ENCODE measurements at regions not wholly inside any gene's neighbourhood (a gene's known extent, or its start where the extent isn't known, plus 50 kb on each side); places are given as distances from the start of the nearest gene placed in this dataset.
"Not testable (repeated sequence)": the region's sequence is repeated elsewhere in the genome, so short reads cannot be mapped to it uniquely, and the experiment has no call there.

DNA sequence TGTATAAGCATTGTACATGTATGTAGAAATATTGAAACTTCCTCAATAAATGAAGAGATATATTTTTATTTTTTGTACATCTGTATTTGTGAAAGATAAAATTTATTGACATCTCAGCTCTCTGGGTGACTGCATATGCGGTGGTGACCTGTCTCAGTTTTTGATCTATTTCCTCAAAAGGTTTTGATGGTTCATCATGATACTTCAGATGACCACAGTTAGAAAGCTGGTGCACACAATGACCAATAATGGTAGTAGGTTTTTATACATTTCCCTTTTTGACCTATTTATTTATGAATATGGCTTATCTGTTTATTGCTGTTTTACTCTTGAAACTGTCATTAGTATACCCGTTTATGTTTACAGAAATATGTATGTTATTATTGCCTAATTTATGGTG lies 549.6 kb upstream of the CHD1 start:
- H3K4me2 ChIP-seq (replicated peaks; ENCODE audit: low read depth, low read length, poor library complexity, severe bottlenecking); H3K27ac ChIP-seq (ENCODE audit: low read length in 2 of 2); H3K4me3 Mint-ChIP-seq; H3K9me3 ChIP-seq (ENCODE audit: control extremely low read depth in 1 of 3, control insufficient read depth in 2 of 3, insufficient read depth in 1 of 3, low read length in 2 of 3); H3K4me1 ChIP-seq (ENCODE audit: control insufficient read depth in 2 of 2, insufficient read depth in 2 of 2, low read length in 2 of 2); POLR2A ChIA-PET; H3K36me3 ChIP-seq (replicated peaks in 1 of 2; ENCODE audit: control extremely low read depth in 1 of 2, control insufficient read depth in 1 of 2, extremely low read depth in 1 of 2, insufficient read depth in 2 of 2, low read length in 1 of 2); intact Hi-C loops (cut with micrococcal nuclease); H3K27me3 ChIP-seq (replicated peaks in 1 of 4; ENCODE audit: control extremely low read depth in 1 of 4, control insufficient read depth in 3 of 4, insufficient read depth in 4 of 4, low read length in 3 of 4); H3K9me3 Mint-ChIP-seq (ENCODE audit: insufficient read depth); H3K9ac ChIP-seq (ENCODE audit: low read length); H3K27me3 Mint-ChIP-seq; H3K4me1 Mint-ChIP-seq; H2AFZ ChIP-seq (ENCODE audit: insufficient read depth, low read depth, low read length, poor library complexity, severe bottlenecking); H3K27ac Mint-ChIP-seq; CTCF ChIA-PET; H4K20me1 ChIP-seq (ENCODE audit: control insufficient read depth, insufficient read depth, low read length, poor library complexity, severe bottlenecking); H3K4me3 ChIP-seq (ENCODE audit: control extremely low read depth in 1 of 5, extremely low read depth in 1 of 5, insufficient read depth in 1 of 5, low read depth in 2 of 5, low read length in 4 of 5); ATAC-seq (ENCODE audit: low read depth); H3K79me2 ChIP-seq (ENCODE audit: control insufficient read depth, insufficient read depth, low read length); DNase-seq: not testable (repeated sequence)
- WGBS (ENCODE audit: insufficient coverage): no CpG with 5 or more reads among the region's 2 CpGs

DNA sequence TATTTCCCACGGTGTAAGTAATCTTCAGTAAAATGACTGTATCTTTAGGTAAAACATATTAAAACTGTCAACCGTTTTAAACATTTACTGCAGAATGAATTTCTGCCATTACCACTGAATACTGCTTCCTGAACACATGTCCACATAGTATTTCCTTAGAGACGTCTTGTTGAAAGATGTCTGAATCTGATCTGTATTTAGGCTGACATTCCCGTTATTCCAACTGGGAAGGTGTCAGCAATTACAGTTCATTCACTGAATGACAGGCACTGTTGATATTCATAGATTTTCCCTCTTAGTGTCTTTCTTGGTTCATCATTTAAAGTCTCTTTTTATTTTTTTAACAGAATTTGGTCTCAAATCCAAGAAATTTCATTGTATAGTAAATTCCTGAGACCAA lies 544.5 kb upstream of the CHD1 start:
- H3K36me3 ChIP-seq (replicated peaks in 1 of 2; ENCODE audit: control extremely low read depth in 1 of 2, control insufficient read depth in 1 of 2, extremely low read depth in 1 of 2, insufficient read depth in 2 of 2, low read length in 1 of 2); H3K27me3 Mint-ChIP-seq; H3K4me1 ChIP-seq (ENCODE audit: control insufficient read depth in 2 of 2, insufficient read depth in 2 of 2, low read length in 2 of 2); H3K27ac ChIP-seq (ENCODE audit: low read length in 2 of 2); H2AFZ ChIP-seq (ENCODE audit: insufficient read depth, low read depth, low read length, poor library complexity, severe bottlenecking); H3K4me1 Mint-ChIP-seq; ATAC-seq (ENCODE audit: low read depth); H3K9me3 ChIP-seq (ENCODE audit: control extremely low read depth in 1 of 3, control insufficient read depth in 2 of 3, insufficient read depth in 1 of 3, low read length in 2 of 3); H4K20me1 ChIP-seq (ENCODE audit: control insufficient read depth, insufficient read depth, low read length, poor library complexity, severe bottlenecking); CTCF ChIA-PET; H3K27ac Mint-ChIP-seq; H3K79me2 ChIP-seq (ENCODE audit: control insufficient read depth, insufficient read depth, low read length); H3K9me3 Mint-ChIP-seq (ENCODE audit: insufficient read depth); POLR2A ChIA-PET; H3K27me3 ChIP-seq (replicated peaks in 1 of 4; ENCODE audit: control extremely low read depth in 1 of 4, control insufficient read depth in 3 of 4, insufficient read depth in 4 of 4, low read length in 3 of 4); H3K9ac ChIP-seq (ENCODE audit: low read length); intact Hi-C loops (cut with micrococcal nuclease); DNase-seq; H3K4me2 ChIP-seq (replicated peaks; ENCODE audit: low read depth, low read length, poor library complexity, severe bottlenecking); H3K4me3 Mint-ChIP-seq; H3K4me3 ChIP-seq (ENCODE audit: control extremely low read depth in 1 of 5, extremely low read depth in 1 of 5, insufficient read depth in 1 of 5, low read depth in 2 of 5, low read length in 4 of 5): not testable (repeated sequence)
- WGBS (ENCODE audit: insufficient coverage): no CpG with 5 or more reads among the region's 4 CpGs

DNA sequence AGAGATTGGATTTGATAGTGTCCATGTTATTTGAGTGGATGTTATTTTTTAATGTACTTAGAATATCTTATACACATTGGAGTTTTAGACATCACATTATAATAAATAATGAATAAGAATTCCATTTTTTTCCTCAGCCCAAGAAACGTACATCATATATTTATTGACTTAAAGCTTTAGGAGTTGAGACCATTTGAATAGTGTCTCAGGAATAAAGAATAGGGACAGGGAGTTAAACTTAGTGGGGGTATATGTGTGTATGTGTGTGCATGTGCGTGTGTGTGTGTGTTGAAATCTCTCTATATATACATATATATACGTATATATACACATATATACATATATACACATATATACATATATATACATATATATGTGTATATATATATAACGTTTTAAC lies 542.9 kb upstream of the CHD1 start:
- no CpG with 5 or more reads among the region's 4 CpGs for WGBS (ENCODE audit: insufficient coverage)
- CTCF ChIA-PET; H3K36me3 ChIP-seq (replicated peaks in 1 of 2; ENCODE audit: control extremely low read depth in 1 of 2, control insufficient read depth in 1 of 2, extremely low read depth in 1 of 2, insufficient read depth in 2 of 2, low read length in 1 of 2); H3K27me3 Mint-ChIP-seq; POLR2A ChIA-PET; H3K4me3 ChIP-seq (ENCODE audit: control extremely low read depth in 1 of 5, extremely low read depth in 1 of 5, insufficient read depth in 1 of 5, low read depth in 2 of 5, low read length in 4 of 5); H3K4me2 ChIP-seq (replicated peaks; ENCODE audit: low read depth, low read length, poor library complexity, severe bottlenecking); H3K9me3 Mint-ChIP-seq (ENCODE audit: insufficient read depth); H3K9me3 ChIP-seq (ENCODE audit: control extremely low read depth in 1 of 3, control insufficient read depth in 2 of 3, insufficient read depth in 1 of 3, low read length in 2 of 3); ATAC-seq (ENCODE audit: low read depth); H3K4me1 ChIP-seq (ENCODE audit: control insufficient read depth in 2 of 2, insufficient read depth in 2 of 2, low read length in 2 of 2); DNase-seq; intact Hi-C loops (cut with micrococcal nuclease); H3K9ac ChIP-seq (ENCODE audit: low read length); H3K27ac ChIP-seq (ENCODE audit: low read length in 2 of 2); H3K4me1 Mint-ChIP-seq; H2AFZ ChIP-seq (ENCODE audit: insufficient read depth, low read depth, low read length, poor library complexity, severe bottlenecking); H3K79me2 ChIP-seq (ENCODE audit: control insufficient read depth, insufficient read depth, low read length); H3K27ac Mint-ChIP-seq; H4K20me1 ChIP-seq (ENCODE audit: control insufficient read depth, insufficient read depth, low read length, poor library complexity, severe bottlenecking); H3K27me3 ChIP-seq (replicated peaks in 1 of 4; ENCODE audit: control extremely low read depth in 1 of 4, control insufficient read depth in 3 of 4, insufficient read depth in 4 of 4, low read length in 3 of 4); H3K4me3 Mint-ChIP-seq: not testable (repeated sequence)

DNA sequence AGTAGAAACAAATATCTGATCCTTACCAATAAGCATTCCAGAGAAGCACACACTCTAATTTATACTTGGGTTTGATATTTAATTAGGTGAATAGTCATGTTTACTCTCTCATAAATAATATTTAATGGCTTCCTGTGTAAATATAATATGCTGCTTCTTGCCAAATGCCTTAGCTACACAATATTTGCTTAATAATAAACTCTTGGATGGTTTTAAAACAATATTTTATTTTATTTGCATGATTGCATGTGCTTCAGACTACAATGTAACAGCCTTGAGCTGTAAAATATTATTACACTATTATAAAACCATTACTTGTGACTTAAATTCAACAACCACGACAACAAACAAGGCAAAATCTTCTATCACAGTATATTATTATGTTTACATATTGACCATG lies 542.4 kb upstream of the CHD1 start:
- DNase-seq; H3K4me1 Mint-ChIP-seq; H3K4me2 ChIP-seq (replicated peaks; ENCODE audit: low read depth, low read length, poor library complexity, severe bottlenecking); CTCF ChIA-PET; H3K4me3 ChIP-seq (ENCODE audit: control extremely low read depth in 1 of 5, extremely low read depth in 1 of 5, insufficient read depth in 1 of 5, low read depth in 2 of 5, low read length in 4 of 5); ATAC-seq (ENCODE audit: low read depth); H3K9me3 Mint-ChIP-seq (ENCODE audit: insufficient read depth); H4K20me1 ChIP-seq (ENCODE audit: control insufficient read depth, insufficient read depth, low read length, poor library complexity, severe bottlenecking); H3K27ac ChIP-seq (ENCODE audit: low read length in 2 of 2); H3K4me3 Mint-ChIP-seq; H3K4me1 ChIP-seq (ENCODE audit: control insufficient read depth in 2 of 2, insufficient read depth in 2 of 2, low read length in 2 of 2); H3K9me3 ChIP-seq (ENCODE audit: control extremely low read depth in 1 of 3, control insufficient read depth in 2 of 3, insufficient read depth in 1 of 3, low read length in 2 of 3); H3K27me3 ChIP-seq (replicated peaks in 1 of 4; ENCODE audit: control extremely low read depth in 1 of 4, control insufficient read depth in 3 of 4, insufficient read depth in 4 of 4, low read length in 3 of 4); H3K9ac ChIP-seq (ENCODE audit: low read length); H3K36me3 ChIP-seq (replicated peaks in 1 of 2; ENCODE audit: control extremely low read depth in 1 of 2, control insufficient read depth in 1 of 2, extremely low read depth in 1 of 2, insufficient read depth in 2 of 2, low read length in 1 of 2); POLR2A ChIA-PET; H2AFZ ChIP-seq (ENCODE audit: insufficient read depth, low read depth, low read length, poor library complexity, severe bottlenecking); H3K27me3 Mint-ChIP-seq; intact Hi-C loops (cut with micrococcal nuclease); H3K79me2 ChIP-seq (ENCODE audit: control insufficient read depth, insufficient read depth, low read length); H3K27ac Mint-ChIP-seq: not testable (repeated sequence)
- WGBS (ENCODE audit: insufficient coverage): no CpG with 5 or more reads among the region's 1 CpG

Measured in B cell (primary cell).